GM19043 (cell line): ENCODE measurements at regions not wholly inside any gene's neighbourhood (a gene's known extent, or its start where the extent isn't known, plus 50 kb on each side); places are given as distances from the start of the nearest gene placed in this dataset.
"Not testable (repeated sequence)": the region's sequence is repeated elsewhere in the genome, so short reads cannot be mapped to it uniquely, and the experiment has no call there.

Experiments
- ATAC-seq: cut with Tn5 transposase; IDR thresholded peaks from one replicate; pipeline ENCODE4 v1.9.1; 2021; ENCODE audit warnings: low read depth; ENCODE audit not compliant: unreplicated experiment

DNA sequence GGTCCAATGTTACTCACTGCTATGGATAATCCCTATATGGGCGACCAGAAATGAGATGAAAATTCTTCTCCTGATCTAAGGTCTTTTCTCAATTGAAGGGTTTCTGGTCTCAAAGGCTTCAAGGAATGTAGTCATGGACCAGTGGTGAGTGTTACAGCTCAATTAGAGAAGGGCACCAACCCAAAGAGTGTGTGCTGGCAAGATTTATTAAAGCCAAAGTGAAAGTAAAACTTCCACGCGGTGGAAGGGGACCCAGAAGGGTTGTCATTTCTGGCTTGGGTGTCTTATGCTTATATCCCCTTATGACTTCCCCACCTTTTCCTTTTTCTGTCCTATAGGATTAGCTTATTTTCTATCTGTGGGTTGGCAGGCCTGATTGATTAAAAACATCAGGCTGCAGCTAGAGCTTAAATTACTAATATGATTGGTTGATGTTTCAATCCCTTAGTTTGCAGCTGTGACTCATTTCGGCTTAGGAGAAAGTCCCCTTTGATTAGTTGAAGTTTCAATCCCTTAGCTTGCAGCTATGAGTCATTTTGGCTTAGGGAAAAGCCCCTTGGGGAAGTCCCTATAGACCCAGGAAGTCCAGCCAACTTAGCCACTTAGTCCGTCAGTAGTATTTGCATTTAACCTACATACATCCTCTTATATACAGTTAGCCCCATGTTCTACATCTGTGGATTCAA is 179.5 kb upstream of the NLGN4Y start:
- ATAC-seq = peak; percentile 54

DNA sequence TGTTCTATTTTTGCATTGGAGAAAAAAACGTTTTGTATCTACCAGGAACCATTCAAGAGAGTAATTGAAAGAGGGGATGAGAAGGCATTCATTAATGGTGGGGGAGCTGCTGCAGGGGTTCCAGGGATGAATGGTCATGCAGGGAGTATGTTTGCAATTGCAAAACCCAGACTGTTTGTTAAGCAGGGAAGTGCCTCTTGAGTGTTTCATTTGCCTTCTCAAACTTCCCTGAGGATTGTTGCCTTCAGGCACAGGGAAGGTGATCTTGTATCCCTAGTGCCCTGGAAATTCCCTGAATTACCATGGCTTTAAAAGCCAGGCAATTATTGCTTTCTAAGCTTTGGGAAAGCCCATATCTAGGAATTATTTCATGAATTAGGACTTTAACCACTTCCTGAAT is 172.7 kb upstream of the NLGN4Y start:
- ATAC-seq = no peak

DNA sequence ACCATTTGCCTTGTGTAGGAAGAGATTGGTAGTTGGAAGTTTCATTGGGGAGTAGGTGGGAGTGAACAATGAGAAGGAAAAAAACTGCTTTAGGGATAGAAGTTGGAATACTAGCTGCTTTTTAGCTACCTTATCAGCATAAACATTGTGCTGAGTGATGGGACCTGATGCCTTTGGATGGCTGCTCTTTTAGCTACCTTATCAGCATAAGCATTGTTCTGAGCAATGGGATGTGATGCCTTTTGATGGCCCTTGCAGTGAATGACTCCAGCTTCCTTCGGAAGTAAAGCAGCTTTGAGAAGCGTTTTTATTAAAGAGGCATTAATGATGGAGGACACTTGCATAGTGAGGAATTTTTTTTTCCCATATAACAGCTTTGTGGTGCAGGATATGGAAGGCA is 168.2 kb upstream of the NLGN4Y start:
- ATAC-seq = no peak

DNA sequence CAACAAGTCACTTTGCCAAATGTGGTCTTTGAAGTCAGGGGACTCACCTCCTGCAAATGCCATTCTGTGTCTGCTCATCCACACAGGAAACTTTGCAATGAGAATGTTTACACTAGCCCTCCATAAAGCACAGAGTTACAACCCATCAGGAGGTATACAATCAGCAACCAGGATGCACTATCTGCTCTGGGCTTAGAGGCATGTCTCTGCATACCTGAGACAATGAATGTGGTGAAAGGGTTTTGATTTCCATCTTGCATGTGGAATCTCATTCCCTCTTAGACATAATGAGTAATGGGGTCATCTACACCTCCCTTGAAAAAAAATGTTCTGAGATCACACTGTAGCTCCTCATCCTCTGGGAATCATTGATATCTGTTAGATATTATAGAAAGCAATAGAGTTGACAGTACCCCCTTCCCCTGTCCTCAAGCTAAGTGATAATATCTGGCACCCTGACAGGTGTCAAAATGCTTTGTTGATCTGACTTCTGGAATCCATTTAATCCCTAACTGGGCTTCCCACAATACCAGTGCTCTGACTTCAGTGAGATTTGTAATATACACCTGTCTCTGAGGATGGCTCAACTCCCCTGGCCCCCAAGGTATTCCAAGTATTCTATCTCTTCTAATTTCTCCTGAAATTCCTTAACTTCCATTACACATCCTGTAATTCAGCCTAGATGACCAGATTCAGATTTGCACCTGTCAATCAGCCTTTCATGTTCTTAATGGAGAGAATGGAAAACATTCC is 163.4 kb upstream of the NLGN4Y start:
- no peak for ATAC-seq

DNA sequence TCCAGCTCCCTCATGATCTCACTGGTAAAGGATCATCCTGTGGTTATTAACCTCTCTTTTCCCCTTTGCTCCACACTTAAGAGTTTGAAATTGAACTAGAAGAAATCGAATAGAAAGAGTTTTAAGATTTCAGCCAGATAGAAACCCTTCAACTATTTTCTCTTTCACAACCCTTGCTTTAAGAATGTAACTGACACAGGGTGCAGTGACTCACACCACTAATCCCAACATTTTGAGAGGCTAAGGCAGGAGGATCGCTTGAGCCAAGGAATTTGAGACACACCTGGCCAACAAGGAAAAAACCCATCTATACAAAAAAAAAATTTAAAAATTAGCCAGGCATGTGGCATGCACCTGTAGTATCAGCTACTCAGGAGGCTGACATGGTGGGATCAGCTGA is 150.7 kb upstream of the NLGN4Y start:
- ATAC-seq = no peak

DNA sequence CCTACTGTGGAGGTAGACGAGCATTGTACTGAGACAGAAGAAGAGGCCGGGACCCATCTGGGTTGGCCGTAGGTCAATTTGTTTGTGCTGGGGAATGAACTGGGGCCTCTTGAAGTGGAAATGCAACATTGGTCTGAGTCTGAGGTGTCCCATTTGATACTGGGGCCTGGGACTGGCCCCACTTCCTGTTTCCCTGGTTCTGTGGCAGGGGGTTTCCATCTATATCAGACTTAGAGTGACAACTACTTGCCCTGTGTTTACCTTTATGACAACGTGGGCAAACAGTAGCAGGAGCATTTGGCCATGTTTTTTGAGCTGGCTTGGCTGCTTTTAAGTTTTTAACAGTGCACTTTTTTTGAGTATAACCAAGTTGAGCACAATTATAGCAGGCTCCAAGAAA is 146.1 kb upstream of the NLGN4Y start:
- no peak for ATAC-seq

DNA sequence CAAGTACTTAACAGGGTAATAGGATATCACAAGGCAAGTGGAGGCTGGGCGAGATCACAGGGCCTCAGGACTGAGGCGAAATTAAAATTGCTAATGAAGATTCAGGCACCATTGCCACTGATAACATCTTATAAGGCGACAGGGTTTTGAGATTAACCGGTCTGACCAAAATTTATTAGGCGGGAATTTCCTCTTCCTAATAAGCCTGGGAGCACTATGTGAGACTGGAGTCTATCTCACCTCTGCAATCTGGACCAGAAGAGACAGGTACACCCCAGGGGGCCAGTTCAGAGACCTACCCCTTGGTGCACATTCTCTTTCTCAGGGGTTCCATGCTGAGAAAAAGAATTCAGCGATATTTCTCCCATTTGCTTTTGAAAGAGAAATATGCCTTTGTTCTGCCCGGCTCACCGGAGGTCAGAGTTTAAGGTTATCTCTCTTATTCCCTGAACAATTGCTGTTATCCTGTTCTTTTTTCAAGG is 113.7 kb upstream of the NLGN4Y start:
- ATAC-seq = not testable (repeated sequence)

DNA sequence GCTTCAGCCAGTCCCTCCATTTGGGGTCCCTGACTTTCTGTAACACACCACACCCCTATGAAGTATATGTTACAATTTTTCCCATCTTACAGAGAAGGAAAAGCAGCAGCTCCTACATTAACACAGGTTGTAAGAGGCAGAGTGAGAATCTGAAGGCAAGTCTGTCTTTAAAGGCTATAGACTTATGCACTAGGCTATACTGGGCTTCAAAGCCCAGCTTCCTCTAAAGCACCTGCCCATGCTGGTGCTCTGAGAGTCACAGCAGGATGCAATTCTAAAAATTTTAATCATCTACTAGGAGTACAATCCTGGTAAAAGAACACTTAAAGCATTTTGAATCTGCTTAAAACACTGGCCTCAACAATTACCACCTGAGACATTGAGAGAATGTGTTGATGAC is 113.0 kb upstream of the NLGN4Y start:
- no peak for ATAC-seq

DNA sequence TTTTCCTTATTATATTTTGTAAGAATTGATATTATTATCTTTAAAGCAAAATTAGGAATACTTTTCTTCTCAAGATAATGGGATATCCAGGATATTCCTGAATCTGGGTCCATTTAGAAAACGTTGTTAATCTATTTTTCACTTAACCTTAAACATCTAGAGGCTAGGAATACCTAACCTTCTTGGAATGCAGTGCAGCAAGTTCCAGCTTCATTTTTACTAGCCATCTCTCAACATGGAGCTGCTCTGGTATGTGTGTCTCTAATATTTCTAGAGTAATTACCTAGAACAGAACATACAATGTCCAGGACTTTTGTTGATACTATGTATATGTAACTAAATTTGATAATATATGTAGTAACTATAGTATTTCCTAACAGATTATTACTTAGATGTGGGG is 87.8 kb upstream of the NLGN4Y start:
- ATAC-seq = no peak

DNA sequence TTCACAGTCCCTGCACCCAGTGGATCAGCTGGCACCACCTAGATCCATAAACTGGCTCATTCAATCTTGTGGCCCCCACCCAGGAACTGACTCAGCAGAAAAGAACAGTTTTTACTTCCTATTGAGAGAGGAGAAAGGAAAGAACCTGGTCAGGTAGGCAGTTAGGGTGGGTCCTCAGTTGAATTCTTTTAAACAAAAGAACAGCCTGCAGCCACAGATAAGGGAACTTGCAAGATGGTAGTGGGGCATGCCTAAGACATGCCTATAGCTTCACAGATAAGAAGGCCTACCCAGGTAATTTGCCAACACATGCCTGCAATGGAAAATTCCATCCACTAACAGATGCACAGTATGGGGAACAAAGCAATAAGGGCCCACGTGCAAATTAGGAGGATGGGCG is 86.7 kb upstream of the NLGN4Y start:
- no peak for ATAC-seq

DNA sequence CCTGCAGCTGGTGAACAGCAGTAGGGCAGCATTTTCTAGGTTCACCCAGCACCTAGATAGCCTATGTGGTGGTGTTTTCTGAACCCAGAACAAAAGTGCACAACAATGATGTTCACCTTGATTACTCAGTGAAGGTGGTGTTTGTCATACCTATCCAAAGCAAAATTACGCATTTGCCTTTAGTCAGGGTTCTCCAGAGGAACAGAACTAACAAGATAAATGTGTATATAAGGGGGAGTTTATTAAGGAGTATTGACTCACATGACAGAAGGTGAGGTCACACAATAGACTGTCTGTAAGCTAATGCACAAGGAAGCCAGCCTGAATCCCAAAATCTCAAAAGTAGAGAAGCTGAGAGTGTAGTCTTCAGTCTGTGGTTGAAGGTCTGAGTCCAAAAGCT is 85.9 kb upstream of the NLGN4Y start:
- ATAC-seq = no peak

DNA sequence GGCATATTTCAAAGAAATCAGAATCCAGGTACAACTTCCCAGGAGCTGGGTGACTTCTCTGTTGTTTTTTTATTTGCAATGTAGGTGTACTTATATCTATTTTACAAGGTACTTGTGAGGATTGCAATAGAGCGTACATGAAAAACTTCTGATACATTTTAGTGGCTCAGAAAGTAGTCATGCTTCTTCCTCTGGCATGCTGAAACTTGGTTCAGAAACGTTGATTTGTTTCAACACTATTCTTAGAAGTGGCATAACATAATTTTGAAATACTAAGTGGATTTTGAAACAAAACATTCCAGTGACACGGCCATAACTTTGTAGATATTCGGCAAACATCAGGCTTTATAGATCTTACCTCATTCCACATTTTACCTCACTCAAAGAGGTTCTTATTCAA is 79.8 kb upstream of the NLGN4Y start:
- no peak for ATAC-seq

DNA sequence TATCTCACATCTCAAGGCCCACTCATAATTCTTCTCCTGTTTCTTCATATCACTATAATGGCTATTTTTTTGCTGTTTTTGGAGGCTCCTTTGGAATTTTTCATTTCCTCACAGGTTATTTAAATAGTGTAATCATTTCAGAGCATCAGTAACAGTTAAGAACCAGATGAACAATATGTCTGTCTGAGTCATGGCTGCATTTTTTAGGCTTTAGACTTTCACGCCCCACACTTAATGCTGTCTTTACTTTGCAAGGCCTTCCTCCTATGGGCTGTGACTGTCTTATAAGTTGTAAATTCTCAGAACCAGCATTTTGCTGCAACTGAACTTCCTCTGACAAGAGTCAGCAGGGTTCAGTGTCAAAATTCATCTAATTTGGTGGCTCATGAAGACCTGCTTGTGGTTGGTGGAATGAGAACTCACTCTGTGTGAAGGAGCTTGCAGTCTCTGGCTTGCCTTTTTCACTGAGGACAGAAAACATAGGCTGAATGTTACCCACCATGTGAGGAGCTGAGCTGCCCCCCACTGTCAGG is 56.1 kb upstream of the NLGN4Y start:
- ATAC-seq = no peak

DNA sequence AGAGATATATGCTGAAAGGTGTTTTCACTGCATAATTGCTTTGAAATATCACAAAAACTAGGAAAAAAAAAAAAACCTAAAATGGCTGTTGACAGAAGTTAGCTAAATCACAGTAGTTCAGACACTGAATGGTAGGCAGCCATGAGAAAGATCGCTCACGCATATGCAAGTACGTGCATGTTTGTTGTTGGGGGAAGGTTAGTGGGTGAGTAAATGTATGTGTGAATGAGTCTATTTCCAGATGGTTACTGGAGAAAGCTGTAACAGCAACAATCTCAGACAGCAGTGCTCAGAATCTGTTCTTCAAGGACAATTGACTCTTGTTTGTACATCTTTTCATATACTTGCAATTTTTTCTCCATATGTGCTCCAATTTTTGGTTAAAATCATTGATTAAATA is 51.9 kb upstream of the NLGN4Y start:
- ATAC-seq = no peak

DNA sequence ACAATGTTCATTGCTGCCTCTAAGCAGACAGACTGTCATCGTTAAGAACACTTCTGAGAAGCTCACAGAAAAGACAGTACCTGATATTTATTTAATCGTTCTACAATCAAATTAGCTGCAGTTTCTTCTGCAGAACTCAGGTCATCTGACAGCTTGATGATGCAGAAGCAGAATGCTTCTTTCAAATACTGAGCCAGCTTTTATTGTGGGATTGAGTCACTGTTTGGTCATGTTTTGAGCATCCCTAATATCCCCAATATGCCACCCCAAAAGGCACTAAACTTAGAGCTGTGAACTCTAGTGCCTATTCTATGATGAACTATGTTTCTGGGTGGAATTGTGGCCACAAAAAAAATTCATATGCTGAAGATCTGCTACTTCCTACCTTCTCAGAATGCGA is 51.0 kb upstream of the NLGN4Y start:
- ATAC-seq = no peak
